ENCODE measurements at regions not wholly inside any gene's neighbourhood (a gene's known extent, or its start where the extent isn't known, plus 50 kb on each side); places are given as distances from the start of the nearest gene placed in this dataset.

DNA sequence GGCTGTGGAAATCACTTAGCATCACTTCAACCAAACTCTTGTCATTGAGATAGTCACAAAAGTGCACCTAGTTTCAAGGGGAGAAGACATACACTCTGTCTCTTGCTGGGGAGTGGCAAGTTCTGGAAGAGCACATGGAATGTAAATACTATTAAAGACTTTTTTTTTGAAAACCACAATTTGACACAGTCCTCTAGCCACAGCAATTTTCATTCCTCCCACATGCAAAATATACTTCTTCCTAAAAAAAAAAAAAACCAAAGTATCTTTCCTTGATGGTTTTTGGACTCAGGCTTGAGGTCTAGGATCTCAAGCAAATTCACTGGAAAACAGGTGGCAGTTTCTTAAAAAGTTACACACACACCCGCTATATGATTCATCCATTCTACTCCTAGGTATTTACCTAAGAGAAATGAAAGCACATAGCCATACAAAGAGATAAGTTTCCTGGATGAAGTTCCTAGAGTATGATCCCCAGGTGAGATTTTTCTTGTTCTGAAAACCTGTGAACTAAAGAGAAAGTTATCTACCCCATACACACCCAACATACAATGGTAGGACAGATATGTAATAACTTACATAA is 295.8 kb downstream of the SP3 start:
- no peak overlapping the region for H3K4me3 ChIP-seq (ENCODE audit: low read depth, low read length)
- TF ChIP-seq, protein P1, sequence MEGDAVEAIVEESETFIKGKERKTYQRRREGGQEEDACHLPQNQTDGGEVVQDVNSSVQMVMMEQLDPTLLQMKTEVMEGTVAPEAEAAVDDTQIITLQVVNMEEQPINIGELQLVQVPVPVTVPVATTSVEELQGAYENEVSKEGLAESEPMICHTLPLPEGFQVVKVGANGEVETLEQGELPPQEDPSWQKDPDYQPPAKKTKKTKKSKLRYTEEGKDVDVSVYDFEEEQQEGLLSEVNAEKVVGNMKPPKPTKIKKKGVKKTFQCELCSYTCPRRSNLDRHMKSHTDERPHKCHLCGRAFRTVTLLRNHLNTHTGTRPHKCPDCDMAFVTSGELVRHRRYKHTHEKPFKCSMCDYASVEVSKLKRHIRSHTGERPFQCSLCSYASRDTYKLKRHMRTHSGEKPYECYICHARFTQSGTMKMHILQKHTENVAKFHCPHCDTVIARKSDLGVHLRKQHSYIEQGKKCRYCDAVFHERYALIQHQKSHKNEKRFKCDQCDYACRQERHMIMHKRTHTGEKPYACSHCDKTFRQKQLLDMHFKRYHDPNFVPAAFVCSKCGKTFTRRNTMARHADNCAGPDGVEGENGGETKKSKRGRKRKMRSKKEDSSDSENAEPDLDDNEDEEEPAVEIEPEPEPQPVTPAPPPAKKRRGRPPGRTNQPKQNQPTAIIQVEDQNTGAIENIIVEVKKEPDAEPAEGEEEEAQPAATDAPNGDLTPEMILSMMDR (IDR thresholded peaks at IDR 0.05; ENCODE audit: low read depth, low read length), result no peak

DNA sequence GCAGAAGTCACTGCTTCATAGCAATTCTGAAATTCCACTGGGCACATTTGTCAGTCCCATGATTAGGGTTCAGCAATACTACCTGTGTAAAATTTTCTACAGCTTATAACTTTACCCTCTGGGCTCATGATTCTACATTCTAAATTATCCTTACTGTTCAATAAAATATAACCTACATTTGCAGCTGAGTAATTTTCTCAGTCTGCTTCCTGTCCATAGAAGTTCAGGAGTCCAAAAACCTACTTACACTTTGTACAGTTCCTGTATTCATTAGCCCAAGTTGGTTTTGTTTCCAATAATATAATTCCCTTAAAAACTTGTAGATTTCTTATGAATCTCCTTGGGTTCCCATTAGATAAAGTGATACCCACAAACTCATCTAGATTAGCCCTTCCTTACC is 295.3 kb downstream of the SP3 start:
- no peak overlapping the region for H3K4me3 ChIP-seq (ENCODE audit: low read depth, low read length)
- TF ChIP-seq, protein P1 (IDR thresholded peaks at IDR 0.05; ENCODE audit: low read depth, low read length), result no peak

DNA sequence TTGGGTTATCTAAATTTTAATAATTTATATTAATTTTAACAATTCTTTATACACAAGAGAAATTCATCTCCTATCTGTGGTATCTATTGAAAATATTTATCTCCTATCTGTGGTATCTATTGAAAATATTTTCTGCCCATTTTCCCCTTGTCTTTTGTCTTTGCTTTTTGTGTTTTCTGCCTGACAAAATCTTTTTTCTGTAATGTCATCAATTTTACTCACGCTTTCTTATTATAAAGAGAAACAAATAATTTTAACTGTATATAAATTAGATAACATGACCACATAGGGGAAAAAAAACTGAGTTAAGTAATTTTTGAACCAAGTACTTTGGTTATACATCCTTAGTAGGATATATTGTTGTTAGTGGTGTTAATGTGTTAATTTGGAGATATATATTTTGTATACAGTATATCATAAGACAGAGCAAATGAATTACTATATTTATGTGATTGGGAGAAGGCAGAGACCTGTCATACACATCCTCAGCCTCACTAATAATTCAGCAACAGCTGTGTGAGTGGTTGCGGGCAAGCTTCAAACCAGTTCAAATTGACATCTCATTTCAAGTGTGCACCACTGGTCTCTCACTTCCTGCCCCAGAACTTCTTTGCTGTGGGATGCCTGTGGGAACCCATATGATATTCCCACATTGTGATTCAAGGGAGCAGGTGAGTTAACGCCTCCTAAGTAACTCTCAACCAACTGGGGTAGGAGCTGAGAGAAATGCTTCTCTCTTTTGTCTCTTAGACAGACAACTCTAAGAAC is 292.4 kb downstream of the SP3 start:
- TF ChIP-seq, protein P1 (IDR thresholded peaks at IDR 0.05; ENCODE audit: low read depth, low read length), result no peak
- no peak overlapping the region for H3K4me3 ChIP-seq (ENCODE audit: low read depth, low read length)

DNA sequence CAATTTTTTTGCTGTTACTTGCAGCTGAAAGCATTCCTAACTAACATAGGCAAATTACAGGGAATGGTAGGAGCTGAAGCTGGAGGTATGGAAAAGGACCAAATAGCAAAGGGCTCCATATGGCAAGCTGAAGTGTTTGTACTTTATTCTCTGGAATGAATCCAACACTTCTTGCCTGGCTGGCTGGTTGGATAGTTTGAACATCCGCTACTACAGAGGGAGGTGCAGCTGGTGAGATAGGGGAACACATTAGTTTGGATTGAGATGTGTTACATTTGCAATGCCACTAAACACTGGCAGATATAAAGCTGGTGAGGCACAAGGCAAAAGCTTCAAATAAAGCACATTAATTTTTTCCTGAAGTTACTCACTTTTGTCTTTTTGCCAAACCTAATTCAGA is 291.5 kb downstream of the SP3 start:
- no peak overlapping the region for H3K4me3 ChIP-seq (ENCODE audit: low read depth, low read length)
- TF ChIP-seq, protein P1 (IDR thresholded peaks at IDR 0.05; ENCODE audit: low read depth, low read length), result no peak

DNA sequence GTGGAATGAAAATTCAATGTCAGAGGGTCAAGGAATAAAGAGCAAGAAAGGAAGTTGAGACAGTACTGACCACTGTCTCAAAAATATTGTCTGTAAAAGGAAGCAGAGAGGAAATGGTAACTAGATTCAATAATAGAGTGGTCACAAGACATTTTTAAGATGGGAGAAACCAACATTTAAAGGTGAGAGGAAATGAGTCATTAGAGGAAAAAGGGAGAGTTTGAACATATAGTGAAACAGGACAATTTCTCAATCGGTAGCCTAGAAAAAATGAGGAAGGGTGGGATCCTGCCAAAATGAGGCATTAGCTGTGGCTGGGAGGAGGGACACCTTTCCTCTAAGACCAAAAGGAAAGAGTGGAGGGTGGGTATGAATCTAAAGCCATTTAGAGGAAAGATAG is 288.5 kb downstream of the SP3 start:
- TF ChIP-seq, protein P1 (IDR thresholded peaks at IDR 0.05; ENCODE audit: low read depth, low read length), result no peak
- no peak overlapping the region for H3K4me3 ChIP-seq (ENCODE audit: low read depth, low read length)

DNA sequence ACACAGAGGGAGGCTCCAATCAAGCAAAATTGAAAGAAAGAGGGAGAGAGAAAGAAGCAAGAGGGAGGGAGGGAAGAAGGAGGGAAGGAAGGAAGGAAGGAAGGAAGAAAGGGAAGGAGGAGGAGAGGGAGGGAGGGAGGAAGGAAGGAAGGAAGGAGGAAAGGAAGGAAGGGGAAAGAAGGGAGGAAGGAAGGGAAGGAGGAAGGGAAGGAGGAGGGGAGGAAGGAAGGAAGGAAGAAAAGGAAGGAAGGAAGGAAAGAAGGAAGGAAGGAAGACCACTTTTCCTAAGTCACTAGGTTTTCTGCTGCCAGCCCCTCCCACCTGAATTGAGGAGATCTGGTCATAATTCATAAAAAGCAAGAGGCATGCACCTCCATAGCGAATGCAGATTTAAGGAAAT is 287.0 kb downstream of the SP3 start:
- H3K4me3 ChIP-seq (ENCODE audit: low read depth, low read length), result no peak overlapping the region
- TF ChIP-seq, protein P1 (IDR thresholded peaks at IDR 0.05; ENCODE audit: low read depth, low read length), result no peak

DNA sequence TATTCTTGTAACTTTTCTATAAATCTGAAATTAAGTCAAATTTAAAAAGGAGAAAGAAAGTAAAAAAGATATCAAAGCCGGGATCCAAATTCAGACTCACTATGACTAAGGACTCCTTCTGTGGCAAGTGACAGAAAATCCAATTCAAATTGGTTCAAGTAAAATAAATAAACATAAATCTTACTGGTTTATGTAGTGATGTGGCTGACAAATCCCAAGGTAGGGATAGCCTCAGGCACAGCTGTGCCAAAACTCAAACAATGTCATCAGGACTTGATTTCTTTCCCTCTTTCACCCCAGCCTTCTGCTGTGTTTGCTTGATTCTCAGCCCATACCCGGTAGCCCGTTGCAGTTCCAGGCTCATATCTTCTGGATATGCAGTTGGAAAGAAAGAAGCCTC is 284.6 kb downstream of the SP3 start:
- no peak overlapping the region for H3K4me3 ChIP-seq (ENCODE audit: low read depth, low read length)
- TF ChIP-seq, protein P1 (IDR thresholded peaks at IDR 0.05; ENCODE audit: low read depth, low read length), result no peak

Data from WI38 (cell line).